A673 (cell line): ENCODE measurements at regions not wholly inside any gene's neighbourhood (a gene's known extent, or its start where the extent isn't known, plus 50 kb on each side); places are given as distances from the start of the nearest gene placed in this dataset.

Experiments used
- EZH2 ChIP-seq: fragments of 200-600 bp; sonication (generic); IDR thresholded peaks from 2 replicates; pipeline ENCODE4 v1.6.1; 2017; ENCODE audit warnings: borderline replicate concordance, low read depth, mild to moderate bottlenecking, mixed read lengths, antibody characterized with exemption, low read length; ENCODE audit not compliant: poor library complexity, severe bottlenecking
- TF ChIP-seq, protein P1 (sequence below): fragments of 300-800, 200-600 bp; sonication (generic); conservative IDR thresholded peaks from 2 replicates; pipeline ENCODE4 v1.5.1; 2017; ENCODE audit warnings: low read depth, mild to moderate bottlenecking, antibody characterized with exemption, low read length, moderate library complexity, mixed read lengths

GRCh38 chr7:52352013-52352981 is 683.1 kb upstream of the POM121L12 start:
- TF ChIP-seq, protein P1, sequence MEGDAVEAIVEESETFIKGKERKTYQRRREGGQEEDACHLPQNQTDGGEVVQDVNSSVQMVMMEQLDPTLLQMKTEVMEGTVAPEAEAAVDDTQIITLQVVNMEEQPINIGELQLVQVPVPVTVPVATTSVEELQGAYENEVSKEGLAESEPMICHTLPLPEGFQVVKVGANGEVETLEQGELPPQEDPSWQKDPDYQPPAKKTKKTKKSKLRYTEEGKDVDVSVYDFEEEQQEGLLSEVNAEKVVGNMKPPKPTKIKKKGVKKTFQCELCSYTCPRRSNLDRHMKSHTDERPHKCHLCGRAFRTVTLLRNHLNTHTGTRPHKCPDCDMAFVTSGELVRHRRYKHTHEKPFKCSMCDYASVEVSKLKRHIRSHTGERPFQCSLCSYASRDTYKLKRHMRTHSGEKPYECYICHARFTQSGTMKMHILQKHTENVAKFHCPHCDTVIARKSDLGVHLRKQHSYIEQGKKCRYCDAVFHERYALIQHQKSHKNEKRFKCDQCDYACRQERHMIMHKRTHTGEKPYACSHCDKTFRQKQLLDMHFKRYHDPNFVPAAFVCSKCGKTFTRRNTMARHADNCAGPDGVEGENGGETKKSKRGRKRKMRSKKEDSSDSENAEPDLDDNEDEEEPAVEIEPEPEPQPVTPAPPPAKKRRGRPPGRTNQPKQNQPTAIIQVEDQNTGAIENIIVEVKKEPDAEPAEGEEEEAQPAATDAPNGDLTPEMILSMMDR, result no peak
- no peak for TF ChIP-seq EZH2
